ENCODE measurements at regions not wholly inside any gene's neighbourhood (a gene's known extent, or its start where the extent isn't known, plus 50 kb on each side); places are given as distances from the start of the nearest gene placed in this dataset.

DNA sequence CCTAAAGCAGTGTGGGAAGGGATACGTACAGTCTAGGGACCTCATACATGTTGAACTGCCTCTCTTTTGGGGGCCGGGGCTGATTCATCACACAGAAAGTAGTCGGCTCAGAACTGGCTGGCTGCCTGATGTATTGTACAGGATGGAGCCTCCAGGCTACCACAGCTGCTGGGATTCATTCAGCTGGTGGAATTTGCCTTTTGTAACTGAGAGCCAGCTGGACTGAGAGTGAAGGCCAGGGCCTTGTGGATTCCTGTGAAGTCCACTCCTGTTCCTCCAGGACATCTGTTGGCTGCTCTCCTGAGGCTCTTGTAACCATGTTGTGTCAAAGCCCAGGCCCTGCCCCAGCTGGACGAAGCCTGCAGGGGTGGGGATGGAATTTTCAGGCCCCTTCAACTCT lies 116.3 kb upstream of the PRICKLE1 start:
- DNase-seq, result no peak

DNA sequence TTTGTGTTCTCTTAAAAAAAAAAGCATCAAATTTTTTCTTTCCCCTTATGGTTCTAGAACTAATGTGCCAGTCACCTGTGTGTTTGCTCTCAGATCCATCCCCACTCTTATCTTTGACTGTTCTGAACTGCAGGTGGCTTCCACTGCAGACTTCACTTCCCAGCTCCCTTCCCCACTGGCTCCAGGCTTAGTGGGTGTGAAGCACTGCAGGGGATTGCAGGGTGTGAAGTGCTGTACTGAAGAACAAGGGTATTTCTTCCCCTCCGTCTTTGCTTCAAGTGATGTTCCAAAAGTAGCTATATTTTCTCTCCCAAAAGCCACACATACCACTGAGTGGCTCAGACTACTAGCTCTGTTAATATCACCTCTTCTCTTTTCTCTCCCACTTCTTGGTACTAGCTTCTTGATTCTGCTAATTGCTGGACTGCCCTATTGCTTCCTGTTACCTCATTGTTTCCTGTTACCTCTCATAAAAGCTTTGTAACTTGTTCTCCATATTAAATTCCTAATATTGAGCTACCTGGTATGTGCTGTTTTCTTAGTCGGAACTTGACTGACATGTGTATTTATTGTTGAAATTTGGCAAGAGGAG lies 115.4 kb upstream of the PRICKLE1 start:
- DNase-seq, result no peak

DNA sequence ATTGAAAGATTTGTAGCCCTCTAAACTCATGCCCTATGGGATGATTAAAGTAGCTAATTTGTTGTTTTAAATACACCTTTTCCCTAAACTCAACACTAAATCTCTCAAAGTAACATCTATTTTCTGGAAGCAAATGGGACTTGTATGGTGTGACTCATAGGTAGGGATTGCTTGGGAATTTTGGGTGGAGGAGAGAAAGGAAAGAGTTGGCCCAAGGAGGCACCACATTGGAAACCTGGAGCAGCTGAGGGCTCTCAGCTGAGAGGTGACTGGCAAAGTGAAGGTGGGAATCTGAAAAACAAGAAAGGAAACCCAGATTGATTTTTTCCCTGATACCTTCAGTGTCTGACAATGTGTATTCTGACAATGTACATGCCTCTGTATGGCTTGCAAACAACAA lies 114.8 kb upstream of the PRICKLE1 start:
- no peak for DNase-seq

GRCh38 chr12:42701084-42701483 lies 111.5 kb upstream of the PRICKLE1 start:
- no peak for DNase-seq

- DNase-seq, result peak in 1 of 3 experiments; percentile 9
Measured at GRCh38 chr12:42698213-42698612, 108.7 kb upstream of the PRICKLE1 start.

DNA sequence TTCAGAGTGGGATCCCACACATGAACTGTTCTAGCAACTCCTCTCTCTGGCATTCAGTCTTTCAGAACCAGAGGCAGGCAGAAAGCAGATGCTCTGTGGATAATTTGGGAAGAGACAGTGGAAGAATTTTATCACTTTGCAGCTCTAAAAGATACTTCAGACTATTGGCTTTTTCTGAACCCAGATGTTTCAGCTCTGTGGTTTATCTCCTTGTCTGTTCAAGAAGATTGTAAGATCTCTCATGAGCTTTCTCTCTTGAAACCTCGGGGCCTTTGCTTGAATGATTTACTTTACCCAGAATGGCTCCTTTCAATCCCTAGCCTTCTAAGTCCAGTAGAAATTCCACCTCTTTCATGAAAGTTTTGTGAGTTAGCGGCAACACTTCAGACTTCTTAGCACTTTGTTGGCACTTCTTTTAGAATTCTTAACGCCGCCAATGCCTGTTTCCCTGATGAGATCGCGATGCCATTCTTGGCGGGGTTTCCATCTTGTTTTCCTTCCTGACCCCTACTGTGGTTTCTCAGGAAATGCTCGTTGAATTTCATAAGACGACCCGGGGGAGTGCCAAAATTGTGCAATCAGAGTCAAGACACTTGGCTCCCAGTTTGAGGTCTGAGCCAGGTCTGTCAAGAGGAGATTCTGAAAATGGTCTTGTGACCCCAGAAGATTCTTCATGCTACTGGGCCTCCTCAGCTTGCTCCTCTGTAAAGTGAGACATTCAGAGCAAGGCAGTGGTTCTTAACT lies 107.0 kb upstream of the PRICKLE1 start:
- no peak for DNase-seq

DNA sequence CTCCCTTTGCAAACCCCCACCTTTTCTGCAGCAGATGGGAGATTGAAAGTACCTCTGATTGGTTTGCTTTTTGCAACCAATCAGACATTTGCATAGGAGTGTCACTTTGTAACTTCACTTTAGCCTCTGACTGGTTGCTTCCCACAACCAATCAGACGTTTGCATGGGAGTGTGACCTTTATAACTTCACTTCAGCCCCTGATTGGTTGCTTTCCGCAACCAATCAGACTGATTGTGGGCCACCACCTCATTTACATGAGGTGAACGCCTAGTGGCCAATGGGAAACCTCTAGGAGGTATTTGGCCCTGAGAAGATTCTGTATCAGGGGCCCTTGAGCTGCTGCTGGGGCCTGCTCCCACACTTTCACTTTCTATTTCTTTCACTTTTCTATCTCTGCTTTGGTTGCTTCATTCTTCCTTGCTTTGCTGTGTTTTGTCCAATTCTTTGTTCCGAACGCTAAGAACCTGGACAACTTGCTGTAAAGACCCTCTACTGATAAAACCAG lies 106.0 kb upstream of the PRICKLE1 start:
- DNase-seq, result no peak

GRCh38 chr12:42692749-42693148 lies 103.2 kb upstream of the PRICKLE1 start:
- no peak for DNase-seq

DNA sequence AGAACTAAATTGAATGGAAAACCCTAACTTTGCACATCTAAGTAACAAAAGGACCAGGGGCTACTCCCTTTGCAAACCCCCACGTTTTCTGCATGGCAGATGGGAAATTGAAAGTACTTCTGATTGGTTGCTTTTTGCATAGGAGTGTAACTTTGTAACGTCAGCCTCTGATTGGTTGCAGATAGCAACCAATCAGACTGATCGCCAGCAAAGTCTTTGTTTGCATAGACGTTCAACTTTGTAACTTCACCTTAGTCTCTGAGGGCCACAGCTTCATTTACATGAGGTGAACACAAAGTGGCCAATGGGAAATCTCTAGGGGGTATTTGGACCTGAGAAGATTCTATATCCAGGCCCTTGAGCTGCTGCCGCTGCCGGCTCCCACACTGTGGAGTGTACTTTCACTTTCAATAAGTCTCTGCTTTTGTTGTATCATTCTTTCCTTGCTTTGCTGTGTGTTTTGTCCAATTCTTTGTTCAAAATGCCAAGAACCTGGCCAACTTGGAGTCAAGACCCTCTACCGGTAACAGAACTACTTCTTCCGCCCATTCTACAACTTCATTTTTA lies 102.5 kb upstream of the PRICKLE1 start:
- DNase-seq, result peak in 1 of 3 experiments; percentile 23

GRCh38 chr12:42690264-42690663 lies 100.7 kb upstream of the PRICKLE1 start:
- DNase-seq, result no peak

- DNase-seq, result no peak
Measured at GRCh38 chr12:42689699-42690098, 100.2 kb upstream of the PRICKLE1 start.

DNA sequence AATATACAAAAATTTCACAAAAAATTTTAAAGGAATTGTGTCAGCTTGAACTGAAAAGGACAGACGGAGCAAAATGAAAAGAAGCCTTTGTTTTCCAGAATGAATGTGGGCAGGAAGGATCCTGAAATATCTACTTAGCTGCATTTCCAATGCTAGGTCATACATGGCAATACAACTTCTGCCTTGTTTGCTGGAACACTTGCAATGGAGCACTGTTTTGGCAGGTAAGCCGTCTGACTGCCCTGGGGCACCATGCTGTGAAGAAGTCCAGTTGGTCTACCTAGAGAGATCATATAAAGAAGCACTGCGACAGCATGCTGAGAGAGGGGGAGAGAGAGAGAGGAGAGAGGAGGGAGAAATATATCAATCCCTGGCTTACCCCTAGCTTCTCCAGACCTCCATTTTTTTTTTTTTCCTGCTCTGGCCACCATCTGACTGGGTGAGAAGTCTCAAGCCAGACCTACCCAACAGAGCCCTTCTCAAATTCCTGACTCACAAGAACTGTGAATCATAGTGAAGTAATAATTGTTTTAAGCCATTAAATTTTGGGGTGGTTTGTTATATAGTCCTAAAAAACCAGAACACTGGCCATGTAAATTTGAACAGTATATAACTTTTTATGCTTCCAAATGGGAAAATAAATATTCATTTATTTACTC lies 97.1 kb upstream of the PRICKLE1 start:
- no peak for DNase-seq

DNA sequence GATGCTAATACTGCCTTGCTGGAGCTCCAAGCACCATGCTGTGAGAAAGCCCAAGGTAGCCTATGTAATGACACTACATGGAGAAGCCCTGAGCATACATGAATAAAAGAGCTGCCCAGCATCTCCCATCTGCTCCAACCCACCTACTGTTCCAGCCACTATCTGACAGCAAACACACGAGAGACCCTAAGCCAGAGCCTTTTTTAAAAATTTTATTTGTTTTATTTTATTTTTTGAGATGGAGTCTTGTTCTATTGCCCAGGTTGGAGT lies 95.2 kb upstream of the PRICKLE1 start:
- no peak for DNase-seq

- DNase-seq, result no peak
Measured at GRCh38 chr12:42683933-42684801, 94.6 kb upstream of the PRICKLE1 start.

DNA sequence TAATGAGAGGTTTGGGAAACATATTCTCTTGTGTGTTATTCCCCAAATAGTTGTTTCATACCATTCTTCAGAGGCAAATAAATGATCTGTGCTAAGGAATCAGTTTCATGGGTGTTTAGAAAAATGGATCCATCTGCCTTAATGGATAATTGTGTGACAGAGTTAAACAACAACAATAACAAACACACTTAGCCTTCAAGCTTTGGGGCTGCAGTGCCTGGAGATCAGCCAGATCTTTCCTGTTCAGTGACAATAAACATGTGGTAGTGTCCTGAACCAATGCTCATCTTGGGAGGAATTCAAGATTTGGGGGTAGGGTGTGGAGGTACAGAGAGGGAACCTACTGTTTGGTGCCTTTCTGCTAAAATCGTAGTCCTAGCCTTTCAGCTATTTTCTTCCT lies 93.7 kb upstream of the PRICKLE1 start:
- DNase-seq, result no peak

DNA sequence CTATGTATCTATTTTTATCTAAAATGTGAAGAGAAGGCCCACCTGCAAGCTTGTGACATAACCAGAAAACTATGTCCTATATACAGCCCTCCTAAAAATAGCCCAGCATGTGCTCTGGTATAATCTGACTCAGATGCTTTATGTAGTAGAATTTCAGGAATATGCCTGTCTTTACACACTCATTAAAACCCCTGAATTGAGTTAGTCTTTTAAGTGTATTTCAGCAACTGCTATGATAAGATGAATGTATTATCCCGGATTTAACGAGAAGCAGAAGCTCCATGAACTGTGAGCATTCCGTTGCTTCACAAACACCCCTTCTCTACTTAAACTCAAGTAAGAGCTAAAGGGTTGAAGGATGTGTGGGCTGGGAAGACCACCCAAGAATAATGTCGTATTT lies 89.9 kb upstream of the PRICKLE1 start:
- DNase-seq, result no peak

DNA sequence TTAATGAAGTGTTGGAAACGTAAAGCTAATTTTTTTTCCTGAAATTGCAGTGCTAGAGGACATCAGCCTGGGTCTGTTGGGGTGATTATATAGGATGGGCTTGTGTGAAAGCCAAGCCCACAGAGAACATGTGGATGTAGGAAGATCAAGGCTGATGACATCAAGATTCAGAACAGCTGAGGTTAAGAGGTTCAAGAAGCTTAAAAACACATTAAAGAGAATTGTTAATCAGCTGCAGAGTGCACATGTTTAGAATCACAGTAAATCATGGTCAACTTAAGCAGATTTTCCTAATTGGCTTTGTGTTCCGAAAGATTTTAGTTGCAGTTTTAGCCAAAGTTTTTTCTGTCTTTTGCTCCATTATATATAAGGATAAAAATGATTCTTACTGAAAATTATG lies 87.9 kb upstream of the PRICKLE1 start:
- DNase-seq, result no peak

DNA sequence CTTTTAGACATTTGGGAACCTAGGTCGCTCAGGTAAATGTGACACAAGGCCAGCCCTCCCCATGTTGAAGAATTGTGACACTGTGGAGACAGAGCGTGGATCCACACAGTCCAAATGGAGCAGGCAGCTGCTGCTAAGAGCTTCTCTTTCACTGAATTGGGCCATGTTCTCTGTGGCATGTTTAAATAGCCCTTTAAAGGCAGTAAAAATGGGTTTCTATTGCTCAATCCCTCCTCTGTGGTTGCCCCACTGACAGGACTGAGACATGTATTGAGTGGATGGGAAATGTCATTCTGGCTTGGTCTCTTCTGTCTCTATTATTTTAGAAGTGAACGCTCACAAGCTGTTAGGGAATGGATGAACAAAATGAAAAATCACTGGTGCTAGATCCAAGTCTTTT lies 84.0 kb upstream of the PRICKLE1 start:
- DNase-seq, result no peak

GRCh38 chr12:42670719-42671118 lies 81.2 kb upstream of the PRICKLE1 start:
- DNase-seq, result no peak

DNA sequence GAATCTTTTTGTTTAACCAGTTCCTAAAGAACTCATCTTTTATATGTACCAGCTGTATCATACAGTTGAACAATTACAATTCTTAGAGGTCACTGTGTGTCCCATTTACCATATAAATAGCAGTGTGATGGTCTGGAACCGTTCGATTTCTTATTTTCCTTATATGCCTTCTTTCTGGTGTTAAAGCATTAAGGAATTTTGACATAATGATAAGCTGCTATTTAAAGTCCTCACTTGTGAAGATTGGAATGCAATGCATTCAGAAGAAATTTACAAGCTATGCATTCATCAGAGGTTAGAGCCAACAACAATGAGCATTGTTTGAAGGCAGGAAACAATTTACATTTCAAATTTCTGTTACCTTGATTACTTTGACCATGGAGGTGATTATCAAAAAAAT lies 80.0 kb upstream of the PRICKLE1 start:
- no peak for DNase-seq

DNA sequence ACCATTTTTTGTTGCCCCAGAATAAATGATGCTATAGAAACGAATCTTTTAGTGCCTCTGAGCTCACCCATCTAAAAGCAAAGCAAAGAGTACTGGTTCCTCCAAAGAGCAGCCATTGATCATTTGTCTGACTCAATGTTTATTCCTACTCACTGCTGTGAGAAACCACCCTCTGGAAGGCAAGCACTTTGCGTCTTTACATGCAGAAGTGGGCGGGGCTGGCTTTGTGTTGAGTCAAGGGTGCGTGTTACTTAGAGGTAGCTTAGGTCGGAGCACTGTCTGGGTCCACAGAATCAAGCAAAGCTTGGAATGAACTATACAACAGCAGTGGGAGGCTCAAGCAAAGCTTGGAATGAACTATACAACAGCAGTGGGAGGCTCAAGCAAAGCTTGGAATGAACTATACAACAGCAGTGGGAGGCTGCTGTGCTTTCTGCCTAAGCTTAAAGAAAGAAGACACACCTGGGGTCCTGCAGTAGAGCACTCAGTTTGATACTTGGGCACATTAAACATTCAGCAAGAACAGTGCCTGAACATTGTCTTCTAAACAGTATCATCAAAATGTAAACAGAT lies 77.2 kb upstream of the PRICKLE1 start:
- DNase-seq, result peak in 1 of 3 experiments; percentile 11

DNA sequence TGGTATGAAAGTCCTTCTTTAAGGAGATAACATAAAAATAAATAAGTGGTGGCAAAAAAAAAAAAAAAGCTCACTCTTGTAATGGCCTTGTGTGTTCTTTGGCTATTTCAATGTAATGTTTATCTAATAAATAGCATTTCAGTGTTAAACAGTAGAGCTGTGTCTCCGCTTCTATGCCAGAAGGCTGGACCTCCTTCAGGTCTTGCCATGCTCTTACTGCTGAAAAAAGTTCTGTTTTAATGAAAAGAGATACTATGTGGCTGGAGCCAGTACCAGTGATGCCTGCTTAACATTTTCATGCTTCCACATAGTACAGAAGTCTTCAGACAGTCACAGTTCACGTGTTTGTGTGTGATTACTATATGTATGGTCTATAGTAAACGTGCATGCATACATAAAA lies 74.1 kb upstream of the PRICKLE1 start:
- DNase-seq, result no peak
